IMR-90 (cell line): ENCODE measurements at regions not wholly inside any gene's neighbourhood (a gene's known extent, or its start where the extent isn't known, plus 50 kb on each side); places are given as distances from the start of the nearest gene placed in this dataset.

Experiments used
- ATAC-seq: fragments of 200-7000 bp; cut with Tn5 transposase; 2 replicates; pipeline ENCODE4 v1.9.1; 2020; ENCODE audit warnings: low read depth, mild to moderate bottlenecking, moderate library complexity
- BruUV-seq: library from RNA; stranded (reverse); fragments of 400-500 nt; replicated peaks from 2 replicates; lab custom pipeline; 2021; lab: Mats Ljungman, UMichigan
- CTCF ChIA-PET: fragments of 300-600 bp; formaldehyde crosslinking; extraction: SDS; loops from one replicate; lab custom pipeline; 2021; ENCODE audit warnings: antibody characterized with exemption; lab: Yijun Ruan, JAX
- POLR2A ChIA-PET: fragments of 300-600 bp; sonication (Branson Sonifier 250); formaldehyde crosslinking; loops from one replicate; lab custom pipeline; 2022; ENCODE audit warnings: antibody characterized with exemption; ENCODE audit not compliant: unreplicated experiment; lab: Charles Lee
- DNase-seq: peaks from one replicate; pipeline ENCODE4 v3.0.0; 2013
- H2AFZ ChIP-seq: replicated peaks from 2 replicates; pipeline ENCODE3; 2013; ENCODE audit warnings: low read length, mild to moderate bottlenecking; ENCODE audit not compliant: poor library complexity
- H2AK5ac ChIP-seq: 2 replicates; pipeline ENCODE4 v1.6.1; 2013; ENCODE audit warnings: low read depth, low read length, inconsistent platforms
- H2AK9ac ChIP-seq: replicated peaks from 2 replicates; pipeline ENCODE3; 2013; ENCODE audit warnings: mild to moderate bottlenecking, low read depth, low read length, moderate library complexity; ENCODE audit not compliant: poor library complexity
- H2BK120ac ChIP-seq: 2 replicates; pipeline ENCODE4 v1.6.1; 2013; ENCODE audit warnings: low read depth, low read length, inconsistent platforms
- H2BK15ac ChIP-seq: 3 replicates; pipeline ENCODE4 v1.6.1; 2013; ENCODE audit warnings: low read depth, low read length, inconsistent platforms
- H2BK20ac ChIP-seq: 2 replicates; pipeline ENCODE4 v1.6.1; 2013; ENCODE audit warnings: low read depth, mild to moderate bottlenecking, inconsistent platforms, low read length, moderate library complexity
- H2BK5ac ChIP-seq: 2 replicates; pipeline ENCODE4 v1.6.1; 2013; ENCODE audit warnings: mild to moderate bottlenecking, low read depth, low read length, inconsistent platforms; ENCODE audit not compliant: poor library complexity, severe bottlenecking
- H3K14ac ChIP-seq: replicated peaks from 2 replicates; pipeline ENCODE4 v1.6.1; 2013; ENCODE audit warnings: low read depth, low read length, inconsistent platforms
- H3K18ac ChIP-seq: 2 replicates; pipeline ENCODE4 v1.6.1; 2013; ENCODE audit warnings: low read depth, low read length, control low read depth
- H3K23ac ChIP-seq: 2 replicates; pipeline ENCODE4 v1.6.1; 2013; ENCODE audit warnings: low read depth, low read length, inconsistent platforms
- H3K27ac ChIP-seq: 2 replicates; pipeline ENCODE4 v1.5.1; 2013; ENCODE audit warnings: mild to moderate bottlenecking, control low read depth, low read length; ENCODE audit not compliant: insufficient read depth
- H3K27me3 ChIP-seq: 2 replicates; pipeline ENCODE4 v1.6.1; 2013; ENCODE audit warnings: low read length; ENCODE audit not compliant: control insufficient read depth, insufficient read depth
- H3K36me3 ChIP-seq: 2 replicates; pipeline ENCODE4 v1.6.1; 2013; ENCODE audit warnings: low read length, mixed read lengths; ENCODE audit not compliant: control insufficient read depth, insufficient read depth
- H3K4ac ChIP-seq: 2 replicates; pipeline ENCODE4 v1.6.1; 2013; ENCODE audit warnings: low read depth, low read length, inconsistent platforms
- H3K4me1 ChIP-seq: 2 replicates; pipeline ENCODE4 v1.6.1; 2013; ENCODE audit warnings: low read length, mixed read lengths; ENCODE audit not compliant: control insufficient read depth, insufficient read depth
- H3K4me2 ChIP-seq: 2 replicates; pipeline ENCODE4 v1.6.1; 2013; ENCODE audit warnings: low read depth, mild to moderate bottlenecking, control low read depth, low read length, moderate library complexity
- H3K4me3 ChIP-seq: 2 replicates; pipeline ENCODE4 v1.5.1; 2013; ENCODE audit warnings: low read depth, mild to moderate bottlenecking, control low read depth, low read length, moderate library complexity; ENCODE audit not compliant: insufficient read depth
- H3K56ac ChIP-seq: 2 replicates; pipeline ENCODE4 v1.6.1; 2013; ENCODE audit warnings: low read length, inconsistent platforms; ENCODE audit not compliant: insufficient read depth; ENCODE audit errors: extremely low read depth
- H3K79me1 ChIP-seq, 2 experiments: 2 replicates each; pipeline ENCODE4 v1.6.1; 2013; ENCODE audit warnings: low read length in 2 of 2, inconsistent platforms in 1 of 2, low read depth in 1 of 2
- H3K9ac ChIP-seq: 2 replicates; pipeline ENCODE4 v1.6.1; 2013; ENCODE audit warnings: low read depth, low read length, control low read depth
- H3K9me1 ChIP-seq: 2 replicates; pipeline ENCODE4 v1.6.1; 2013; ENCODE audit warnings: low read length, inconsistent platforms; ENCODE audit not compliant: insufficient read depth
- H3K9me3 ChIP-seq: 2 replicates; pipeline ENCODE4 v1.6.1; 2013; ENCODE audit warnings: low read length; ENCODE audit not compliant: control insufficient read depth, insufficient read depth
- H4K20me1 ChIP-seq: 2 replicates; pipeline ENCODE4 v1.6.1; 2013; ENCODE audit warnings: low read length, inconsistent platforms; ENCODE audit not compliant: insufficient read depth
- H4K5ac ChIP-seq: 2 replicates; pipeline ENCODE4 v1.6.1; 2013; ENCODE audit warnings: mild to moderate bottlenecking, low read depth, low read length, control low read depth
- H4K8ac ChIP-seq, 2 experiments: 2 replicates each; pipeline ENCODE4 v1.6.1; 2013; ENCODE audit warnings: low read depth in 2 of 2, low read length in 2 of 2, control low read depth in 1 of 2, inconsistent platforms in 1 of 2
- H4K91ac ChIP-seq: 2 replicates; pipeline ENCODE4 v1.6.1; 2013; ENCODE audit warnings: low read depth, low read length, inconsistent platforms; ENCODE audit not compliant: insufficient read depth
- BHLHE40 ChIP-seq: fragments of 150-350 bp; IDR thresholded peaks from 2 replicates; pipeline ENCODE4 v1.6.1; 2016; ENCODE audit warnings: mild to moderate bottlenecking, low read depth, low read length
- CHD1 ChIP-seq: IDR thresholded peaks from 2 replicates; pipeline ENCODE4 v1.6.1; 2012; ENCODE audit warnings: low read depth, low read length, improper control_type of control experiment
- ELK1 ChIP-seq: fragments of 150-350 bp; IDR thresholded peaks from 2 replicates; pipeline ENCODE4 v1.6.1; 2016; ENCODE audit warnings: low read depth, mild to moderate bottlenecking, low read length, moderate library complexity, borderline replicate concordance
- FOS ChIP-seq: fragments of 150-350 bp; IDR thresholded peaks from 2 replicates; pipeline ENCODE4 v1.6.1; 2016; ENCODE audit warnings: low read depth, low read length
- MAFK ChIP-seq: IDR thresholded peaks from 2 replicates; pipeline ENCODE4 v1.6.1; 2012; ENCODE audit warnings: low read depth, low read length, improper control_type of control experiment
- MXI1 ChIP-seq: IDR thresholded peaks from 2 replicates; pipeline ENCODE4 v1.6.1; 2012; ENCODE audit warnings: low read depth, mild to moderate bottlenecking, low read length, moderate library complexity, borderline replicate concordance
- POLR2A ChIP-seq: IDR thresholded peaks from 2 replicates; pipeline ENCODE4 v1.6.1; 2012; ENCODE audit warnings: mild to moderate bottlenecking, low read depth, low read length
- RAD21 ChIP-seq: IDR thresholded peaks from 2 replicates; pipeline ENCODE4 v1.6.1; 2012; ENCODE audit warnings: low read length, improper control_type of control experiment
- RFX5 ChIP-seq: IDR thresholded peaks from 2 replicates; pipeline ENCODE4 v1.8.0; 2012; ENCODE audit warnings: low read depth, mild to moderate bottlenecking, low read length, moderate library complexity
- SMC3 ChIP-seq: fragments of 150-350 bp; IDR thresholded peaks from 2 replicates; pipeline ENCODE4 v1.6.1; 2016; ENCODE audit warnings: low read depth, mild to moderate bottlenecking, antibody characterized with exemption, low read length, moderate library complexity
- USF2 ChIP-seq: fragments of 150-350 bp; IDR thresholded peaks from 2 replicates; pipeline ENCODE4 v1.6.1; 2017; ENCODE audit warnings: mild to moderate bottlenecking, antibody characterized with exemption, low read length, low read depth
- dilution Hi-C: fragments of 300-500 bp; cut with HindIII; formaldehyde crosslinking; loops from one replicate; pipeline ENCODE4 v1.14.3; 2018; ENCODE audit warnings: low sequenced_read_pairs; ENCODE audit not compliant: unreplicated experiment
- in situ Hi-C: fragments of 300-500 bp; cut with MboI; formaldehyde crosslinking; loops from 3 replicates; pipeline ENCODE4 v1.14.3; 2019; ENCODE audit warnings: low sequenced_read_pairs, inconsistent platforms, mixed read lengths
- intact Hi-C: fragments of 100-400 bp; cut with micrococcal nuclease; formaldehyde crosslinking; loops from 2 replicates; pipeline ENCODE4 v1.10.0; 2022

DNA sequence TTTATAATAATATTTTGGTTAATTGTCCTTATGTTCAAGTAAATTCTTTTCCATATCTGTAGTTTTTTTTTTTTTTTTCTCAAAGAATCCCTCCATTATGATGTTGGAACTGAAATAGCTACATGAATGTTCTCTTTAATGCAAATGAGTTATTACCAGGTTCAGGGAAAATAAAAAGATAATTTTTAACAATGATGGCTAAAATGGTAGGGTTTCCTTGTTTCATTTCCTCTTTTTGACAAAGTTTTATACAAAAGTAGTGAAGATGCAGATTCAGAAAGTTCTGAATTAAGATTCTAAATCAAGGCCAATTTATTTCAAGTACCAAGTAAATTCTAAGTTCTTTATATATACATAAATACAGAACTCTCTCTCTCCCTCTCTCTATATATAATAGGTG, 779.0 kb upstream of the INTU start:
- no peak for ATAC-seq
- Histone ChIP-seq H4K8ac (no peak overlapping the region), H3K14ac (no peak overlapping the region), H3K4ac (no peak overlapping the region), H4K91ac (no peak overlapping the region), H3K4me2 (no peak overlapping the region), H2BK15ac (no peak overlapping the region), H2BK20ac (no peak overlapping the region), H2BK120ac (no peak overlapping the region), H2AFZ (no peak overlapping the region), H2BK5ac (no peak overlapping the region), H3K4me1 (0 out of 2 replicates have a peak, but pooled peaks cover 2% of the 10 kb centered on the region), H3K18ac (no peak overlapping the region), H3K9me1 (no peaks in the 10 kb centered on the region), H3K27ac (no peak overlapping the region), H4K5ac (no peak overlapping the region), H3K79me1 (no peaks in the 10 kb centered on the region), H3K56ac (no peak overlapping the region), H3K4me3 (no peak overlapping the region), H4K20me1 (no peaks in the 10 kb centered on the region), H2AK9ac (no peak overlapping the region), H3K36me3 (no peaks in the 10 kb centered on the region), H3K9ac (no peak overlapping the region), H3K9me3 (no peaks in the 10 kb centered on the region), H3K23ac (no peak overlapping the region), H3K27me3 (no peaks in the 10 kb centered on the region), H2AK5ac (no peak overlapping the region)
- no peak for DNase-seq
- POLR2A ChIA-PET = no interaction called here
- CTCF ChIA-PET = no interaction called here
- in situ Hi-C loops = no loop called here
- intact Hi-C loops = no loop called here
- no peak for TF ChIP-seq POLR2A
- no peak for TF ChIP-seq CHD1
- TF ChIP-seq ELK1 = no peak
- no peak for TF ChIP-seq RFX5
- no peak for TF ChIP-seq SMC3
- no peak for TF ChIP-seq MXI1
- TF ChIP-seq USF2 = no peak
- no peak for TF ChIP-seq FOS
- TF ChIP-seq MAFK = no peak
- TF ChIP-seq RAD21 = no peak
- no peak for TF ChIP-seq BHLHE40
- dilution Hi-C loops = no loop called here
- no TSS peak for BruUV-seq
